ENCODE measurements at regions not wholly inside any gene's neighbourhood (a gene's known extent, or its start where the extent isn't known, plus 50 kb on each side); places are given as distances from the start of the nearest gene placed in this dataset.

DNA sequence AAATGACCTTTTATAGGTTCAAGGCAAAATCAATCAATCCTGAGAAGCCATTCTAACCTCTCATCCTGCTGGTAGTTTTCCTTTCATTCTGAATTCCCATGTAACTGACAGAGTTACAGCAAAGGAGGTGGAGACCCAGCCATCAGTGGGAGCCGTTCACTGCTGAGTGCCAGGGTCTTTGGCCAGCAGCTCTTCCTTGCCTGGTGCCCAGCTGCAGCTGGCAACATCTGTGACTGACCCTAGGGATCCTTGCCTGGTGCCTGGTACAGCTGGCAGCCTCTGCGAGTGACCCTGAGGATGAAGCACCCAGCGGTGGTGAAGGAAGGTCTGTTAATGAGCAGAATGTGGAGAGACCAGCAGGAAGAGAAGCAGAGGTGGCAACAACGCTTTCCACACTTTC, 314.6 kb downstream of the THBS2 start:
- H3K4me3 Mint-ChIP-seq (ENCODE audit: unreplicated experiment), result no peak overlapping the region
- H3K4me1 Mint-ChIP-seq (ENCODE audit: low read depth, unreplicated experiment), result no peaks in the 10 kb centered on the region
- DNase-seq, result no peak
- H3K4me1 ChIP-seq, result no peaks in the 10 kb centered on the region
- H3K36me3 Mint-ChIP-seq (ENCODE audit: insufficient read depth, unreplicated experiment), result no peaks in the 10 kb centered on the region
- no TSS peak for BruUV-seq (replicated peaks)
- intact Hi-C loops (cut with micrococcal nuclease; ENCODE audit: unreplicated experiment), result no loop called here
- H3K27ac Mint-ChIP-seq (ENCODE audit: unreplicated experiment), result no peak overlapping the region
- H3K27me3 Mint-ChIP-seq (ENCODE audit: insufficient read depth, unreplicated experiment), result no peaks in the 10 kb centered on the region
- no peaks in the 10 kb centered on the region for H3K36me3 ChIP-seq (ENCODE audit: control insufficient read depth, insufficient read depth, low read length)
- ChIA-PET CTCF (interaction anchor here (0.5 kb wide), 1 partner anchor 635 kb away, joined by 3 read pairs; no protein-coding TSS in a partner anchor), POLR2A (no interaction called here)
- H3K9me3 Mint-ChIP-seq (ENCODE audit: unreplicated experiment), result no peaks in the 10 kb centered on the region
- H3K9me3 ChIP-seq, result no peaks in the 10 kb centered on the region
- TF ChIP-seq, protein P1, sequence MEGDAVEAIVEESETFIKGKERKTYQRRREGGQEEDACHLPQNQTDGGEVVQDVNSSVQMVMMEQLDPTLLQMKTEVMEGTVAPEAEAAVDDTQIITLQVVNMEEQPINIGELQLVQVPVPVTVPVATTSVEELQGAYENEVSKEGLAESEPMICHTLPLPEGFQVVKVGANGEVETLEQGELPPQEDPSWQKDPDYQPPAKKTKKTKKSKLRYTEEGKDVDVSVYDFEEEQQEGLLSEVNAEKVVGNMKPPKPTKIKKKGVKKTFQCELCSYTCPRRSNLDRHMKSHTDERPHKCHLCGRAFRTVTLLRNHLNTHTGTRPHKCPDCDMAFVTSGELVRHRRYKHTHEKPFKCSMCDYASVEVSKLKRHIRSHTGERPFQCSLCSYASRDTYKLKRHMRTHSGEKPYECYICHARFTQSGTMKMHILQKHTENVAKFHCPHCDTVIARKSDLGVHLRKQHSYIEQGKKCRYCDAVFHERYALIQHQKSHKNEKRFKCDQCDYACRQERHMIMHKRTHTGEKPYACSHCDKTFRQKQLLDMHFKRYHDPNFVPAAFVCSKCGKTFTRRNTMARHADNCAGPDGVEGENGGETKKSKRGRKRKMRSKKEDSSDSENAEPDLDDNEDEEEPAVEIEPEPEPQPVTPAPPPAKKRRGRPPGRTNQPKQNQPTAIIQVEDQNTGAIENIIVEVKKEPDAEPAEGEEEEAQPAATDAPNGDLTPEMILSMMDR (IDR thresholded peaks at IDR 0.05; ENCODE audit: insufficient read depth in 1 of 2, low read depth in 1 of 2, low read length in 1 of 2, severe bottlenecking in 1 of 2, unreplicated experiment in 1 of 2), result no peak
- no peaks in the 10 kb centered on the region for H3K27me3 ChIP-seq (replicated peaks; ENCODE audit: control insufficient read depth, insufficient read depth, low read length)
- H3K4me3 ChIP-seq (ENCODE audit: low read depth, low read length), result no peak overlapping the region

GRCh38 chr6:168938546-168938945, 315.1 kb downstream of the THBS2 start:
- Mint-ChIP-seq H3K4me1 (ENCODE audit: low read depth, unreplicated experiment) (no peaks in the 10 kb centered on the region), H3K27me3 (ENCODE audit: insufficient read depth, unreplicated experiment) (no peaks in the 10 kb centered on the region), H3K9me3 (ENCODE audit: unreplicated experiment) (peaks cover 5% of the 10 kb centered on the region), H3K27ac (ENCODE audit: unreplicated experiment) (no peak overlapping the region), H3K36me3 (ENCODE audit: insufficient read depth, unreplicated experiment) (no peaks in the 10 kb centered on the region), H3K4me3 (ENCODE audit: unreplicated experiment) (no peak overlapping the region)
- Histone ChIP-seq H3K36me3 (ENCODE audit: control insufficient read depth, insufficient read depth, low read length) (no peaks in the 10 kb centered on the region), H3K27me3 (replicated peaks; ENCODE audit: control insufficient read depth, insufficient read depth, low read length) (no peaks in the 10 kb centered on the region), H3K9me3 (no peaks in the 10 kb centered on the region), H3K4me3 (ENCODE audit: low read depth, low read length) (no peak overlapping the region), H3K4me1 (no peaks in the 10 kb centered on the region)
- POLR2A ChIA-PET, result no interaction called here
- intact Hi-C loops (cut with micrococcal nuclease; ENCODE audit: unreplicated experiment), result no loop called here
- no peak for DNase-seq
- no TSS peak for BruUV-seq (replicated peaks)
- TF ChIP-seq, protein P1 (IDR thresholded peaks at IDR 0.05; ENCODE audit: insufficient read depth in 1 of 2, low read depth in 1 of 2, low read length in 1 of 2, severe bottlenecking in 1 of 2, unreplicated experiment in 1 of 2), result no peak
- CTCF ChIA-PET, result no interaction called here

- H3K4me1 Mint-ChIP-seq (ENCODE audit: low read depth, unreplicated experiment), result no peaks in the 10 kb centered on the region
- Histone ChIP-seq H3K4me3 (ENCODE audit: low read depth, low read length) (no peak overlapping the region), H3K4me1 (no peaks in the 10 kb centered on the region), H3K9me3 (no peaks in the 10 kb centered on the region), H3K36me3 (ENCODE audit: control insufficient read depth, insufficient read depth, low read length) (no peaks in the 10 kb centered on the region), H3K27me3 (replicated peaks; ENCODE audit: control insufficient read depth, insufficient read depth, low read length) (no peaks in the 10 kb centered on the region)
- DNase-seq, result no peak
- H3K27me3 Mint-ChIP-seq (ENCODE audit: insufficient read depth, unreplicated experiment), result no peaks in the 10 kb centered on the region
- intact Hi-C loops (cut with micrococcal nuclease; ENCODE audit: unreplicated experiment), result no loop called here
- H3K36me3 Mint-ChIP-seq (ENCODE audit: insufficient read depth, unreplicated experiment), result no peaks in the 10 kb centered on the region
- TF ChIP-seq, protein P1 (IDR thresholded peaks at IDR 0.05; ENCODE audit: insufficient read depth in 1 of 2, low read depth in 1 of 2, low read length in 1 of 2, severe bottlenecking in 1 of 2, unreplicated experiment in 1 of 2), result no peak
- no TSS peak for BruUV-seq (replicated peaks)
- H3K9me3 Mint-ChIP-seq (ENCODE audit: unreplicated experiment), result peaks cover 8% of the 10 kb centered on the region
- ChIA-PET POLR2A (no interaction called here), CTCF (no interaction called here)
- H3K27ac Mint-ChIP-seq (ENCODE audit: unreplicated experiment), result no peak overlapping the region
- no peak overlapping the region for H3K4me3 Mint-ChIP-seq (ENCODE audit: unreplicated experiment)
These were observed 316.6 kb downstream of the THBS2 start for GRCh38 chr6:168937054-168937453.
